ENCODE measurements at regions not wholly inside any gene's neighbourhood (a gene's known extent, or its start where the extent isn't known, plus 50 kb on each side); places are given as distances from the start of the nearest gene placed in this dataset.

- peaks cover 3% of the 10 kb centered on the region for H3K36me3 Mint-ChIP-seq (ENCODE audit: low read depth)
Measured at GRCh38 chr12:40587421-40587820, 104.8 kb upstream of the CNTN1 start.

GRCh38 chr12:40587970-40588369 lies 104.3 kb upstream of the CNTN1 start:
- TF ChIP-seq CTCF (conservative IDR thresholded peaks at IDR 0.05), result no peak
- H3K27me3 Mint-ChIP-seq (ENCODE audit: insufficient read depth), result no peaks in the 10 kb centered on the region
- H3K36me3 Mint-ChIP-seq (ENCODE audit: low read depth), result peaks cover 3% of the 10 kb centered on the region
- Histone ChIP-seq H3K9me3 (ENCODE audit: control insufficient read depth, low read length) (peaks cover 42% of the 10 kb centered on the region), H3K36me3 (ENCODE audit: control insufficient read depth, insufficient read depth, low read length) (no peaks in the 10 kb centered on the region), H3K4me1 (ENCODE audit: control insufficient read depth, insufficient read depth, low read length) (no peaks in the 10 kb centered on the region), H3K27ac (ENCODE audit: low read depth, low read length) (no peak overlapping the region), H3K9ac (ENCODE audit: extremely low read depth, low read length, poor library complexity, severe bottlenecking) (no peak overlapping the region), H3K27me3 (ENCODE audit: control insufficient read depth, insufficient read depth, low read length, poor library complexity, severe bottlenecking) (no peaks in the 10 kb centered on the region), H3K4me3 (ENCODE audit: low read length) (no peak overlapping the region)
- peaks cover 33% of the 10 kb centered on the region for H3K9me3 Mint-ChIP-seq
- DNase-seq, result no peak
- H3K27ac Mint-ChIP-seq, result no peak overlapping the region
- H3K4me3 Mint-ChIP-seq, result no peak overlapping the region
- no peaks in the 10 kb centered on the region for H3K4me1 Mint-ChIP-seq
- 96% methylated on average over 3 of the region's 3 CpGs; no CpG with 5 or more reads in 1 of the 2 experiments for WGBS, 2 experiments (ENCODE audit: insufficient coverage in 1 of 2, insufficient read length in 1 of 2)

More at GRCh38 chr12:40587421-40587820, 104.8 kb upstream of the CNTN1 start:
- Mint-ChIP-seq H3K27me3 (ENCODE audit: insufficient read depth) (no peaks in the 10 kb centered on the region), H3K4me3 (no peak overlapping the region), H3K9me3 (peaks cover 39% of the 10 kb centered on the region), H3K4me1 (no peaks in the 10 kb centered on the region), H3K27ac (no peak overlapping the region)
- no peak for TF ChIP-seq CTCF (conservative IDR thresholded peaks at IDR 0.05)
- Histone ChIP-seq H3K27ac (ENCODE audit: low read depth, low read length) (no peak overlapping the region), H3K27me3 (ENCODE audit: control insufficient read depth, insufficient read depth, low read length, poor library complexity, severe bottlenecking) (no peaks in the 10 kb centered on the region), H3K4me1 (ENCODE audit: control insufficient read depth, insufficient read depth, low read length) (no peaks in the 10 kb centered on the region), H3K4me3 (ENCODE audit: low read length) (no peak overlapping the region), H3K9me3 (ENCODE audit: control insufficient read depth, low read length) (peaks cover 48% of the 10 kb centered on the region), H3K36me3 (ENCODE audit: control insufficient read depth, insufficient read depth, low read length) (no peaks in the 10 kb centered on the region), H3K9ac (ENCODE audit: extremely low read depth, low read length, poor library complexity, severe bottlenecking) (no peak overlapping the region)
- DNase-seq, result no peak

- 87 to 88% methylated on average over 2 to 3 of the region's 3 CpGs for WGBS, 2 experiments (ENCODE audit: insufficient coverage in 1 of 2, insufficient read length in 1 of 2)
Measured at GRCh38 chr12:40597133-40597532, 95.1 kb upstream of the CNTN1 start.

More at GRCh38 chr12:40597133-40597532, 95.1 kb upstream of the CNTN1 start:
- Mint-ChIP-seq H3K4me1 (no peaks in the 10 kb centered on the region), H3K27ac (no peak overlapping the region), H3K27me3 (ENCODE audit: insufficient read depth) (no peaks in the 10 kb centered on the region), H3K4me3 (no peak overlapping the region), H3K9me3 (no peaks in the 10 kb centered on the region), H3K36me3 (ENCODE audit: low read depth) (no peaks in the 10 kb centered on the region)
- H3K27me3 ChIP-seq (ENCODE audit: control insufficient read depth, insufficient read depth, low read length, poor library complexity, severe bottlenecking), result no peaks in the 10 kb centered on the region
- H3K36me3 ChIP-seq (ENCODE audit: control insufficient read depth, insufficient read depth, low read length), result no peaks in the 10 kb centered on the region
- no peaks in the 10 kb centered on the region for H3K4me1 ChIP-seq (ENCODE audit: control insufficient read depth, insufficient read depth, low read length)
- no peak for TF ChIP-seq CTCF (conservative IDR thresholded peaks at IDR 0.05)
- H3K9ac ChIP-seq (ENCODE audit: extremely low read depth, low read length, poor library complexity, severe bottlenecking), result no peak overlapping the region
- no peak for DNase-seq
- no peak overlapping the region for H3K27ac ChIP-seq (ENCODE audit: low read depth, low read length)
- no peaks in the 10 kb centered on the region for H3K9me3 ChIP-seq (ENCODE audit: control insufficient read depth, low read length)
- no peak overlapping the region for H3K4me3 ChIP-seq (ENCODE audit: low read length)
